SK-N-MC (cell line): ENCODE measurements at regions not wholly inside any gene's neighbourhood (a gene's known extent, or its start where the extent isn't known, plus 50 kb on each side); places are given as distances from the start of the nearest gene placed in this dataset.

ENCODE experiments used
- EZH2 ChIP-seq: fragments of 200-600 bp; sonication (generic); IDR thresholded peaks from one replicate; pipeline ENCODE4 v1.6.1; 2017; ENCODE audit warnings: antibody characterized with exemption
- FOXP2 ChIP-seq: optimal IDR thresholded peaks from 2 replicates; pipeline ENCODE3; 2011; ENCODE audit warnings: mild to moderate bottlenecking, moderate library complexity; ENCODE audit not compliant: insufficient read depth; ENCODE audit errors: extremely low read length, control extremely low read depth
- POLR2AphosphoS5 ChIP-seq: IDR thresholded peaks from 2 replicates; pipeline ENCODE4 v1.6.1; 2012; ENCODE audit warnings: mild to moderate bottlenecking, low read depth, low read length, borderline replicate concordance

GRCh38 chr3:24578324-24578723 lies 83.7 kb upstream of the THRB start:
- TF ChIP-seq FOXP2 (no peak), EZH2 (no peak), POLR2AphosphoS5 (no peak)
